MM.1S (cell line): ENCODE measurements at regions not wholly inside any gene's neighbourhood (a gene's known extent, or its start where the extent isn't known, plus 50 kb on each side); places are given as distances from the start of the nearest gene placed in this dataset.

Experiments used
- EZH2phosphoT487 ChIP-seq: fragments of 300-600 bp; sonication (generic); IDR thresholded peaks from 2 replicates; pipeline ENCODE4 v1.6.1; 2018; ENCODE audit warnings: antibody characterized with exemption, low read length
- TF ChIP-seq, protein P1 (sequence below): fragments of 300-600 bp; sonication (generic); IDR thresholded peaks from 2 replicates; pipeline ENCODE4 v1.5.1; 2016; ENCODE audit warnings: antibody characterized with exemption, low read length, mixed read lengths

DNA sequence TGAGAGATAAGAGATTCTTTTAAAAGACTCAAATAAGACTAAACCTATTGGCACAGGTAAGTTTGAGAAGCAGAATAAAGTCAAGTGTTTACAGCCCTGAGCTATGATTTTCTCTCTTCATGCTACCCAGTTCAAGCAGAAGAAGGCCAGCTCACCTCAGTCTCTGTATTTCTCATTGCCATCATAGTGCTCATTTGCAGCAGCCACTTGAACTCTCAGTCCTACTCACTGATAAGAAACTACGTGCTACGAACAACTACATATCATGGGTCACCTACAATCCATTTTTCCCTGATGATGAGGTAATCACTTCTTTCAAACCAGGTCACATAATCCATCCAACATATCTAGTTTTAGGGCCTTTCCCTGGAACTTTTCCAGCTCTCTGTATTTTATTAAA is 617.5 kb downstream of the JRKL start:
- TF ChIP-seq EZH2phosphoT487, result no peak
- TF ChIP-seq, protein P1, sequence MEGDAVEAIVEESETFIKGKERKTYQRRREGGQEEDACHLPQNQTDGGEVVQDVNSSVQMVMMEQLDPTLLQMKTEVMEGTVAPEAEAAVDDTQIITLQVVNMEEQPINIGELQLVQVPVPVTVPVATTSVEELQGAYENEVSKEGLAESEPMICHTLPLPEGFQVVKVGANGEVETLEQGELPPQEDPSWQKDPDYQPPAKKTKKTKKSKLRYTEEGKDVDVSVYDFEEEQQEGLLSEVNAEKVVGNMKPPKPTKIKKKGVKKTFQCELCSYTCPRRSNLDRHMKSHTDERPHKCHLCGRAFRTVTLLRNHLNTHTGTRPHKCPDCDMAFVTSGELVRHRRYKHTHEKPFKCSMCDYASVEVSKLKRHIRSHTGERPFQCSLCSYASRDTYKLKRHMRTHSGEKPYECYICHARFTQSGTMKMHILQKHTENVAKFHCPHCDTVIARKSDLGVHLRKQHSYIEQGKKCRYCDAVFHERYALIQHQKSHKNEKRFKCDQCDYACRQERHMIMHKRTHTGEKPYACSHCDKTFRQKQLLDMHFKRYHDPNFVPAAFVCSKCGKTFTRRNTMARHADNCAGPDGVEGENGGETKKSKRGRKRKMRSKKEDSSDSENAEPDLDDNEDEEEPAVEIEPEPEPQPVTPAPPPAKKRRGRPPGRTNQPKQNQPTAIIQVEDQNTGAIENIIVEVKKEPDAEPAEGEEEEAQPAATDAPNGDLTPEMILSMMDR, result no peak
